K562 (cell line): ENCODE measurements at regions not wholly inside any gene's neighbourhood (a gene's known extent, or its start where the extent isn't known, plus 50 kb on each side); places are given as distances from the start of the nearest gene placed in this dataset.

Experiments
- FOXM1 ChIP-seq, 2 experiments: fragments of 450-650 bp in 1 of 2; sonication (generic) in 1 of 2; formaldehyde crosslinking in 1 of 2; IDR thresholded peaks; 2 replicates each; pipeline versions ENCODE4 v1.6.1 to v1.9.0; 2017 to 2022; ENCODE audit warnings: low read depth in 2 of 2, mild to moderate bottlenecking in 2 of 2, missing genetic modification reagents in 1 of 2, moderate library complexity in 1 of 2
- HDGF ChIP-seq: fragments of 450-650 bp; IDR thresholded peaks from 2 replicates; pipeline ENCODE4 v1.6.1; 2016
- MEF2A ChIP-seq: IDR thresholded peaks from 2 replicates; pipeline ENCODE4 v1.6.1; 2011; ENCODE audit warnings: low read depth, mild to moderate bottlenecking, low read length, moderate library complexity; ENCODE audit not compliant: control insufficient read depth
- SAP30 ChIP-seq: fragments of 200-600 bp; sonication (generic); IDR thresholded peaks from 2 replicates; pipeline ENCODE4 v1.6.1; 2012; ENCODE audit warnings: borderline replicate concordance, low read depth, mild to moderate bottlenecking, moderate library complexity, low read length, control low read depth, inconsistent platforms; ENCODE audit not compliant: insufficient read depth, poor library complexity, severe bottlenecking
- ZKSCAN3 ChIP-seq: fragments of 250-450 bp; sonication (Bioruptor Pico); IDR thresholded peaks from 2 replicates; pipeline ENCODE4 v1.4.0; 2020
- ZNF174 ChIP-seq: fragments of 250-450 bp; sonication (Bioruptor Pico); IDR thresholded peaks from 2 replicates; pipeline ENCODE4 v1.4.0; 2020; ENCODE audit warnings: mild to moderate bottlenecking
- ZNF445 ChIP-seq: fragments of 250-450 bp; sonication (Bioruptor Pico); IDR thresholded peaks from 2 replicates; pipeline ENCODE4 v1.4.0; 2020; ENCODE audit warnings: low read depth, mild to moderate bottlenecking, moderate library complexity
- ZNF584 ChIP-seq: fragments of 200-800 bp; sonication (Bioruptor generic); IDR thresholded peaks from 2 replicates; pipeline ENCODE4 v1.6.1; 2016; ENCODE audit warnings: low read depth, mild to moderate bottlenecking, missing genetic modification characterization, missing compliant biosample characterization
- TF ChIP-seq, protein P1 (sequence below): fragments of 450-650 bp; IDR thresholded peaks from 2 replicates; pipeline ENCODE4 v1.6.1; 2016; ENCODE audit warnings: borderline replicate concordance
- TF ChIP-seq, protein P2 (sequence below): fragments of 250-450 bp; sonication (Bioruptor Pico); IDR thresholded peaks from 2 replicates; pipeline ENCODE4 v1.9.0; 2021; ENCODE audit warnings: mild to moderate bottlenecking, inconsistent platforms

DNA sequence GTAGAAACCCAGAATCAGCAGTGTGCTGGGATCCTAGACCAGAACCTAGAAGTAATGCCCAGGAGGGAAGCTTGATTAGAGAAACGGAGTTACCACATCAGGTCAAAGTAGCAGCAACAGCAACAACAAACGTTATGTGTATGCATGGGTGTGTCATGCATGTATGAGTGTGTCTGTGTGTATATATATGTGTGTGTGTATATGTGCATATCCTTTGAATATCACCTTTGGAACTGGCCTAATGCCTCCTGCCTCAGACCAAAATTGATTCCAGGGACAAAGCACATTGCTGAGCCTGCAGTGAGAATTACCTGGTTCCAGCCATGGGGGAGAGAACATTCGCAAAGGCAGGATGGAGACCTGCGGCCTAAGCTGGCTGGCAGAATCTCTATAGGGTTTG lies 55.9 kb downstream of the MAP10 start (continued):
- TF ChIP-seq, protein P1, sequence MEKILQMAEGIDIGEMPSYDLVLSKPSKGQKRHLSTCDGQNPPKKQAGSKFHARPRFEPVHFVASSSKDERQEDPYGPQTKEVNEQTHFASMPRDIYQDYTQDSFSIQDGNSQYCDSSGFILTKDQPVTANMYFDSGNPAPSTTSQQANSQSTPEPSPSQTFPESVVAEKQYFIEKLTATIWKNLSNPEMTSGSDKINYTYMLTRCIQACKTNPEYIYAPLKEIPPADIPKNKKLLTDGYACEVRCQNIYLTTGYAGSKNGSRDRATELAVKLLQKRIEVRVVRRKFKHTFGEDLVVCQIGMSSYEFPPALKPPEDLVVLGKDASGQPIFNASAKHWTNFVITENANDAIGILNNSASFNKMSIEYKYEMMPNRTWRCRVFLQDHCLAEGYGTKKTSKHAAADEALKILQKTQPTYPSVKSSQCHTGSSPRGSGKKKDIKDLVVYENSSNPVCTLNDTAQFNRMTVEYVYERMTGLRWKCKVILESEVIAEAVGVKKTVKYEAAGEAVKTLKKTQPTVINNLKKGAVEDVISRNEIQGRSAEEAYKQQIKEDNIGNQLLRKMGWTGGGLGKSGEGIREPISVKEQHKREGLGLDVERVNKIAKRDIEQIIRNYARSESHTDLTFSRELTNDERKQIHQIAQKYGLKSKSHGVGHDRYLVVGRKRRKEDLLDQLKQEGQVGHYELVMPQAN: no peak
- TF ChIP-seq ZKSCAN3 (no peak), ZNF584 (CRISPR knock-in tag) (no peak), HDGF (no peak), SAP30 (no peak), FOXM1 (IDR thresholded peaks at IDR 0.05; ENCODE audit: low read depth) (no peak), FOXM1 (CRISPR knock-in tag; IDR thresholded peaks at IDR 0.05; ENCODE audit: low read depth) (no peak), ZNF174 (CRISPR knock-in tag) (no peak), MEF2A (no peak), ZNF445 (CRISPR knock-in tag) (no peak)
- TF ChIP-seq, protein P2, sequence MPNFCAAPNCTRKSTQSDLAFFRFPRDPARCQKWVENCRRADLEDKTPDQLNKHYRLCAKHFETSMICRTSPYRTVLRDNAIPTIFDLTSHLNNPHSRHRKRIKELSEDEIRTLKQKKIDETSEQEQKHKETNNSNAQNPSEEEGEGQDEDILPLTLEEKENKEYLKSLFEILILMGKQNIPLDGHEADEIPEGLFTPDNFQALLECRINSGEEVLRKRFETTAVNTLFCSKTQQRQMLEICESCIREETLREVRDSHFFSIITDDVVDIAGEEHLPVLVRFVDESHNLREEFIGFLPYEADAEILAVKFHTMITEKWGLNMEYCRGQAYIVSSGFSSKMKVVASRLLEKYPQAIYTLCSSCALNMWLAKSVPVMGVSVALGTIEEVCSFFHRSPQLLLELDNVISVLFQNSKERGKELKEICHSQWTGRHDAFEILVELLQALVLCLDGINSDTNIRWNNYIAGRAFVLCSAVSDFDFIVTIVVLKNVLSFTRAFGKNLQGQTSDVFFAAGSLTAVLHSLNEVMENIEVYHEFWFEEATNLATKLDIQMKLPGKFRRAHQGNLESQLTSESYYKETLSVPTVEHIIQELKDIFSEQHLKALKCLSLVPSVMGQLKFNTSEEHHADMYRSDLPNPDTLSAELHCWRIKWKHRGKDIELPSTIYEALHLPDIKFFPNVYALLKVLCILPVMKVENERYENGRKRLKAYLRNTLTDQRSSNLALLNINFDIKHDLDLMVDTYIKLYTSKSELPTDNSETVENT (CRISPR knock-in tag): no peak
- TF ChIP-seq, all 486 proteins: peak for 0
